Fibroblast of mammary gland (primary cell): ENCODE measurements at regions not wholly inside any gene's neighbourhood (a gene's known extent, or its start where the extent isn't known, plus 50 kb on each side); places are given as distances from the start of the nearest gene placed in this dataset.

Source experiments
- DNase-seq: peaks from one replicate; pipeline ENCODE4 v3.0.0-alpha.2; 2010; ENCODE audit warnings: low read depth
- H3K4me3 ChIP-seq: 2 replicates; pipeline ENCODE4 v1.5.1; 2011; ENCODE audit warnings: low read depth, mild to moderate bottlenecking, low read length, moderate library complexity; ENCODE audit not compliant: control insufficient read depth
- CTCF ChIP-seq: conservative IDR thresholded peaks from 2 replicates; pipeline ENCODE4 v1.5.1; 2011; ENCODE audit warnings: low read depth, low read length, inconsistent platforms; ENCODE audit not compliant: control insufficient read depth, insufficient read depth

DNA sequence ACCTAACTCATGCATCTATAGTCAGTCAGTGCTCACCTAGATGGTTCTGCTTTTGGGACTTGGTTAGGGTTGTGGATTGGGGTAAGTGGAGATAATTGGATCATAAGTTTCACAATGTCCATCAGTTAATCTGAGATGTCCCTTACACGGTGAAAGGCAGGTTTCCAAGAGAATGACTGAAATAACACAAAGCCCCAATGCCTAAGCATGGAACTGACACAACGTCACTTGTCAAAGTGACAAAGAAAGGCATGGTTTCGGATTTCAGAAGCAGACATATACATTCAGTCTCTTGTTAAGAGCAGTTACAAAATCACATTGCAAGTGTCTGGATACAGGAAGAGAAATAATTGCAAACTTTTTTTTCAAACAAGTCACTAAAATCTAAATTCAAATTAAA, 1456.9 kb downstream of the TECRL start:
- no peak overlapping the region for H3K4me3 ChIP-seq
- DNase-seq: no peak
- no peak for TF ChIP-seq CTCF

- H3K4me3 ChIP-seq: no peak overlapping the region
- no peak for DNase-seq
- TF ChIP-seq CTCF: no peak
Measured at GRCh38 chr4:62948108-62948507, 1461.1 kb downstream of the TECRL start.

DNA sequence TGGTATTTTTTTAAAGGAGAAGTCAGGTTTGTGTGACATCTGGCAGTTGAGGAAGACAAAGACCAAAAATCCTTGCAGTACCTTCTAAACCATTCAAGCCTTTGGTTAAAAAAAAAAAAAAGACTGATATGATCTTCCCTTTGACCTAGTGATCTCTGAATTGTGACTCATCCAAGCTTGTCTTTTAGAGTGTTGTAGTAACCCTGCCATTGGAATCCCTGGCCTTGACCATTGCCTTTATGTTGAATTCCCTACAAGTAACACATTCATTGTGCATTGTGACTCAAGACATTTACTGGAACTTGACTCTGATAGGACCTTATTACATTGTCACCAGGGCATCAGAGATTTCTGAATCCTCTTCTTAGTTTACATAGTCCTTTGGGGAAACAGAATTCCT, 1469.0 kb downstream of the TECRL start:
- no peak for TF ChIP-seq CTCF
- DNase-seq: no peak
- no peak overlapping the region for H3K4me3 ChIP-seq

DNA sequence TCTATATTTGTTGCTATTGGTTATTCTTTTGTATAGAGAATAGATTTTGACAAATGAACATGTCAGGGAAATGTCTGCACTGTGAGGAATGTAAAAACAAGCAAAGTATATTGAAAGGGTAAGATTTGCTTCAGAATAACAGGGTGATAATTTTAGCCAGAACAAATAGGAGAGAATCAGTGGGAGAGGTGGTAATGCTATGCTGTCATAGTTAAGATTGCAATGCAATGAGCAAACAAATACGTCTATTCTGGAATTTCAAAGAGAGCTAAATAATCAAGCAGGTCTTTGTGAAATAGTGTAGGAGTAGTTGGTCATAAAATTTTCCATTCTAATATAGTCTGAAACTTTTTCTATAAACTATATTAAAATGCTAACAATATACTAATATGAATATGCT, 1478.4 kb downstream of the TECRL start:
- TF ChIP-seq CTCF: no peak
- DNase-seq: no peak
- H3K4me3 ChIP-seq: no peak overlapping the region

DNA sequence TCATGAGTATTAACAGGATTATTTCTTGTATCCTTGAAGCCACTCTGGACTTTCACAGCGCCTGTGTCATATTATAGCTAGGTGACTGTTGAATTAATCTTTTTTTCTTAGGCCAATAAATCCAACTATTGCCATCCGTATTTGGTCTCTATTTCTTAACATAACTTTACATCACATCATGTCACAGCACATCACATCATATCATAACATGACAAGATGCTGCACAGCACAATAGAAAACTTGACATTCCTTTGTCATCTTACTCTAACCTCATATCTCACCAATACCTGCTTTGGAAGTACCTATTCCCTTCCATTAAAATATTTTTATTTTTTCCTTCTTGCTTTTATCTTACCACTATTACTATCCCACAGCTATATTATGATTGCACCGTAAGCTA, 1480.8 kb downstream of the TECRL start:
- H3K4me3 ChIP-seq: no peak overlapping the region
- TF ChIP-seq CTCF: no peak
- no peak for DNase-seq

DNA sequence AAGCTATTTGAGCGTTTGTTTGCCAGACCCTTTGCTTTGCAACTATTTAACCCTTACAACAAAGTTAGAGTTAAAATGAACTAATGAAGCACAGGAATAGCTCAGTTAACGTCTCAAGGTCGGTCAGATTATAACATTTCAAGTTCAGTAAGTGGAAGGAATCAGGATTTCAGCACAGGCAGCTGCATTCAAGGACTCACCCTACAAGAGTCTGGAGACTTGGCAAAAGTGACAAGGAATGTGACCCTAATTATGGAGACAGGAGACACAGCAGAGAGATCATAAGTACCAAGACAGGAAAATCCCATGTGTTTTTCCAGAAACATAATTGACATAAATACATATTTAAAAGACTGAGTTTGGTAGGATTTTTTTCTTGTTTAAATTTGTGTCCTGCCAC, 1481.7 kb downstream of the TECRL start:
- TF ChIP-seq CTCF: no peak
- no peak for DNase-seq
- H3K4me3 ChIP-seq: no peak overlapping the region

DNA sequence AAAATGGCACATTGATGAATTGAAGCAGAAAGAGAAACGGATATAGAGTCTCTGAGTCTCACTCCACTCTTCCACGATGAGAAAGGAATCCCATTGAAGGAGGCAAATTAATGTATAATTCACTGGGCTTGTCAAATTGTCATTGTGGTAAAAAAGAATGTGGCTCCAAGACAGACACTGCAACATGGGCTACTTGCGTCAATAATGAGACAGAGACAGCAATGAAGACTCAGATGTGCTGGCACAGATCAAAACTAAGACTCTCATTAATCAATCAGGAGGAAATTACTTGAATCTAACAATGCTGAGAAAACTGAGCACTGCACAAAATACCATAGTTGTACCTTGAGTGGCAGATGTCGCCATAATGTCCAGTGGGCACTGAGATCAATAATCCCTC, 1485.5 kb downstream of the TECRL start:
- no peak for DNase-seq
- no peak overlapping the region for H3K4me3 ChIP-seq
- TF ChIP-seq CTCF: no peak
